GM13976 (cell line): ENCODE measurements at regions not wholly inside any gene's neighbourhood (a gene's known extent, or its start where the extent isn't known, plus 50 kb on each side); places are given as distances from the start of the nearest gene placed in this dataset.

Source experiments
- DNase-seq: peaks from one replicate; pipeline ENCODE4 v3.0.0; 2012; ENCODE audit warnings: low spot score
- CTCF ChIP-seq: IDR thresholded peaks from 2 replicates; pipeline ENCODE4 v1.5.1; 2012; ENCODE audit warnings: borderline replicate concordance, mild to moderate bottlenecking; ENCODE audit not compliant: insufficient read depth; ENCODE audit errors: extremely low read depth, missing control alignments, control extremely low read depth
- in situ Hi-C: fragments of 300-500 bp; cut with MboI; formaldehyde crosslinking; loops from one replicate; pipeline ENCODE4 v1.12.0; 2022; ENCODE audit warnings: low sequenced_read_pairs, mixed read lengths, inconsistent platforms; ENCODE audit not compliant: unreplicated experiment

GRCh38 chr16:48885471-48885870 is 275.5 kb upstream of the N4BP1 start:
- in situ Hi-C loops = no loop called here
- no peak for TF ChIP-seq CTCF
- no peak for DNase-seq

GRCh38 chr16:48881272-48881671 is 271.3 kb upstream of the N4BP1 start:
- in situ Hi-C loops = no loop called here
- no peak for DNase-seq
- no peak for TF ChIP-seq CTCF

- no peak for TF ChIP-seq CTCF
- in situ Hi-C loops = no loop called here
- DNase-seq = no peak
Measured at GRCh38 chr16:48879223-48880122, 269.5 kb upstream of the N4BP1 start.

GRCh38 chr16:48877946-48878345 is 268.0 kb upstream of the N4BP1 start:
- no peak for TF ChIP-seq CTCF
- in situ Hi-C loops = no loop called here
- DNase-seq = no peak

- no peak for DNase-seq
- no peak for TF ChIP-seq CTCF
- in situ Hi-C loops = no loop called here
Measured at GRCh38 chr16:48870141-48870540, 260.2 kb upstream of the N4BP1 start.

GRCh38 chr16:48865520-48865919 is 255.5 kb upstream of the N4BP1 start:
- in situ Hi-C loops = no loop called here
- no peak for TF ChIP-seq CTCF
- DNase-seq = no peak
